DMS153 (cell line): ENCODE measurements at regions not wholly inside any gene's neighbourhood (a gene's known extent, or its start where the extent isn't known, plus 50 kb on each side); places are given as distances from the start of the nearest gene placed in this dataset.

ENCODE experiments used
- DNase-seq: peaks from one replicate; lab custom pipeline; 2025; lab: John Stamatoyannopoulos, UW

GRCh38 chr2:236656166-236656565 lies 86.5 kb downstream of the ACKR3 start:
- DNase-seq: no peak

GRCh38 chr2:236656721-236657120 lies 87.1 kb downstream of the ACKR3 start:
- DNase-seq: no peak

GRCh38 chr2:236657215-236657614 lies 87.6 kb downstream of the ACKR3 start:
- no peak for DNase-seq

GRCh38 chr2:236657801-236658200 lies 88.2 kb downstream of the ACKR3 start:
- no peak for DNase-seq

- no peak for DNase-seq
These were observed 89.5 kb downstream of the ACKR3 start for GRCh38 chr2:236658974-236659757.

- peak; percentile 31 for DNase-seq
These were observed 90.1 kb downstream of the ACKR3 start for GRCh38 chr2:236659758-236660150.

GRCh38 chr2:236661061-236661761 lies 91.6 kb downstream of the ACKR3 start:
- DNase-seq: no peak

- DNase-seq: no peak
These were observed 92.1 kb downstream of the ACKR3 start for GRCh38 chr2:236661762-236662110.

GRCh38 chr2:236662231-236663185 lies 92.9 kb downstream of the ACKR3 start:
- no peak for DNase-seq

- no peak for DNase-seq
These were observed 93.9 kb downstream of the ACKR3 start for GRCh38 chr2:236663287-236664101.

GRCh38 chr2:236664136-236664535 lies 94.5 kb downstream of the ACKR3 start:
- no peak for DNase-seq

- DNase-seq: no peak
These were observed 95.5 kb downstream of the ACKR3 start for GRCh38 chr2:236665101-236665500.

GRCh38 chr2:236665572-236666118 lies 96.0 kb downstream of the ACKR3 start:
- DNase-seq: no peak

GRCh38 chr2:236666646-236667204 lies 97.1 kb downstream of the ACKR3 start:
- no peak for DNase-seq

GRCh38 chr2:236667526-236667925 lies 97.9 kb downstream of the ACKR3 start:
- DNase-seq: no peak

- DNase-seq: no peak
These were observed 98.9 kb downstream of the ACKR3 start for GRCh38 chr2:236668531-236668969.

GRCh38 chr2:236670235-236670620 lies 100.6 kb downstream of the ACKR3 start:
- no peak for DNase-seq

- DNase-seq: no peak
These were observed 102.4 kb downstream of the ACKR3 start for GRCh38 chr2:236671896-236672562.

- DNase-seq: no peak
These were observed 103.0 kb downstream of the ACKR3 start for GRCh38 chr2:236672606-236673005.

- no peak for DNase-seq
These were observed 103.6 kb downstream of the ACKR3 start for GRCh38 chr2:236673126-236673822.
